OCI-LY3 (cell line): ENCODE measurements at regions not wholly inside any gene's neighbourhood (a gene's known extent, or its start where the extent isn't known, plus 50 kb on each side); places are given as distances from the start of the nearest gene placed in this dataset.

ENCODE experiments used
- H2AFZ ChIP-seq: fragments of 200-600, 300-600 bp; shearing (Covaris generic); 2 replicates; pipeline ENCODE4 v1.6.0; 2014; ENCODE audit warnings: antibody characterized with exemption, low read depth, low read length
- H3K27ac ChIP-seq: fragments of 200-600, 300-600 bp; sonication (generic); 2 replicates; pipeline ENCODE4 v1.5.1; 2014; ENCODE audit warnings: mild to moderate bottlenecking, low read length, moderate library complexity, mixed read lengths
- H3K27me3 ChIP-seq: fragments of 200-600, 300-600 bp; sonication (generic); 2 replicates; pipeline ENCODE4 v1.6.1; 2014; ENCODE audit warnings: low read depth, low read length, mixed read lengths
- H3K36me3 ChIP-seq: fragments of 200-600, 300-600 bp; sonication (generic); replicated peaks from 2 replicates; pipeline ENCODE3; 2014; ENCODE audit warnings: low read depth, low read length, mixed read lengths
- H3K4me1 ChIP-seq: fragments of 300-600, 200-600 bp; sonication (generic); 2 replicates; pipeline ENCODE4 v1.6.1; 2014; ENCODE audit warnings: low read length, mixed read lengths
- H3K4me2 ChIP-seq: fragments of 200-600, 300-600 bp; sonication (generic); 2 replicates; pipeline ENCODE4 v1.6.1; 2014; ENCODE audit warnings: low read length, mixed read lengths
- H3K4me3 ChIP-seq: fragments of 300-600, 200-600 bp; sonication (generic); 2 replicates; pipeline ENCODE4 v1.5.1; 2014; ENCODE audit warnings: antibody characterized with exemption, mild to moderate bottlenecking, low read length, moderate library complexity
- H3K79me2 ChIP-seq: fragments of 300-600, 200-600 bp; shearing (Covaris generic); 2 replicates; pipeline ENCODE4 v1.6.1; 2014; ENCODE audit warnings: mild to moderate bottlenecking, low read length, mixed read lengths
- H3K9ac ChIP-seq: fragments of 300-600, 200-600 bp; shearing (Covaris generic); 2 replicates; pipeline ENCODE4 v1.6.0; 2014; ENCODE audit warnings: mild to moderate bottlenecking, low read length, moderate library complexity
- H3K9me3 ChIP-seq: fragments of 200-600, 300-600 bp; shearing (Covaris generic); 2 replicates; pipeline ENCODE4 v1.6.1; 2014; ENCODE audit warnings: low read length, mixed read lengths; ENCODE audit not compliant: insufficient read depth
- H4K20me1 ChIP-seq: fragments of 200-600, 300-600 bp; sonication (generic); 2 replicates; pipeline ENCODE4 v1.6.1; 2016; ENCODE audit warnings: low read length, mixed read lengths; ENCODE audit not compliant: insufficient read depth
- EZH2phosphoT487 ChIP-seq: fragments of 200-600 bp; shearing (Covaris generic); IDR thresholded peaks from 2 replicates; pipeline ENCODE4 v1.6.1; 2018; ENCODE audit warnings: antibody characterized with exemption, mixed run types, low read depth
- TF ChIP-seq, protein P1 (sequence below): fragments of 200-600, 300-600 bp; sonication (generic); IDR thresholded peaks from 2 replicates; pipeline ENCODE4 v1.5.1; 2014; ENCODE audit warnings: antibody characterized with exemption, low read length, low read depth

DNA sequence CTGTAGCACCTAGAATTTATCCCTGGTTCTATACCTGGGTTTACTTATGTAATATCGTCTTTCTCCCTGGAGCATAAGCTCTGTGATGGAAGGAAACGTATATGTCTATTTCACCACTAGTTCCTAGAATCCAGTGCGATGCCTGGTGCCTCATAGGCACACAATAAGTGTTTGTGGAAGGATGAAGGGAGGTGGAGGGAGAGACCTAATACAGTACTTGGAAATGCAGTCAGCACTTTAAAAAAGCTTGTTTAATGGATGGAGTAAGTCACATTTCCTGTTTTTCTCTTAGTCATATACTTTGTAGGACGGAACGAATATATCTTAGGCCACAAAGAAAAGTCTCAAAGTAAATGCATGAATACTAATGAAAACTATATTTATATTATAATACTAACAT, 186.5 kb upstream of the HMGA2 start:
- Histone ChIP-seq H3K9ac (no peak overlapping the region), H3K79me2 (no peaks in the 10 kb centered on the region), H3K4me2 (no peak overlapping the region)

GRCh38 chr12:65638324-65638723, 186.0 kb upstream of the HMGA2 start:
- H3K9ac ChIP-seq = no peak overlapping the region
- H3K9me3 ChIP-seq = no peaks in the 10 kb centered on the region
- H3K4me1 ChIP-seq = no peaks in the 10 kb centered on the region
- H3K27ac ChIP-seq = no peak overlapping the region
- H3K4me3 ChIP-seq = no peak overlapping the region
- H4K20me1 ChIP-seq = no peaks in the 10 kb centered on the region
- H2AFZ ChIP-seq = no peak overlapping the region
- TF ChIP-seq, protein P1, sequence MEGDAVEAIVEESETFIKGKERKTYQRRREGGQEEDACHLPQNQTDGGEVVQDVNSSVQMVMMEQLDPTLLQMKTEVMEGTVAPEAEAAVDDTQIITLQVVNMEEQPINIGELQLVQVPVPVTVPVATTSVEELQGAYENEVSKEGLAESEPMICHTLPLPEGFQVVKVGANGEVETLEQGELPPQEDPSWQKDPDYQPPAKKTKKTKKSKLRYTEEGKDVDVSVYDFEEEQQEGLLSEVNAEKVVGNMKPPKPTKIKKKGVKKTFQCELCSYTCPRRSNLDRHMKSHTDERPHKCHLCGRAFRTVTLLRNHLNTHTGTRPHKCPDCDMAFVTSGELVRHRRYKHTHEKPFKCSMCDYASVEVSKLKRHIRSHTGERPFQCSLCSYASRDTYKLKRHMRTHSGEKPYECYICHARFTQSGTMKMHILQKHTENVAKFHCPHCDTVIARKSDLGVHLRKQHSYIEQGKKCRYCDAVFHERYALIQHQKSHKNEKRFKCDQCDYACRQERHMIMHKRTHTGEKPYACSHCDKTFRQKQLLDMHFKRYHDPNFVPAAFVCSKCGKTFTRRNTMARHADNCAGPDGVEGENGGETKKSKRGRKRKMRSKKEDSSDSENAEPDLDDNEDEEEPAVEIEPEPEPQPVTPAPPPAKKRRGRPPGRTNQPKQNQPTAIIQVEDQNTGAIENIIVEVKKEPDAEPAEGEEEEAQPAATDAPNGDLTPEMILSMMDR = no peak
- no peak for TF ChIP-seq EZH2phosphoT487
- no peaks in the 10 kb centered on the region for H3K79me2 ChIP-seq
- H3K4me2 ChIP-seq = no peak overlapping the region
- H3K36me3 ChIP-seq = no peaks in the 10 kb centered on the region
- H3K27me3 ChIP-seq = peaks cover 12% of the 10 kb centered on the region

More for the DNA sequence above, 186.5 kb upstream of the HMGA2 start:
- Histone ChIP-seq H3K9me3 (no peaks in the 10 kb centered on the region), H2AFZ (no peak overlapping the region), H3K4me3 (no peak overlapping the region), H3K27me3 (peaks cover 12% of the 10 kb centered on the region), H3K4me1 (no peaks in the 10 kb centered on the region), H3K36me3 (no peaks in the 10 kb centered on the region), H3K27ac (no peak overlapping the region), H4K20me1 (no peaks in the 10 kb centered on the region)
- TF ChIP-seq, protein P1 = no peak
- TF ChIP-seq EZH2phosphoT487 = no peak

DNA sequence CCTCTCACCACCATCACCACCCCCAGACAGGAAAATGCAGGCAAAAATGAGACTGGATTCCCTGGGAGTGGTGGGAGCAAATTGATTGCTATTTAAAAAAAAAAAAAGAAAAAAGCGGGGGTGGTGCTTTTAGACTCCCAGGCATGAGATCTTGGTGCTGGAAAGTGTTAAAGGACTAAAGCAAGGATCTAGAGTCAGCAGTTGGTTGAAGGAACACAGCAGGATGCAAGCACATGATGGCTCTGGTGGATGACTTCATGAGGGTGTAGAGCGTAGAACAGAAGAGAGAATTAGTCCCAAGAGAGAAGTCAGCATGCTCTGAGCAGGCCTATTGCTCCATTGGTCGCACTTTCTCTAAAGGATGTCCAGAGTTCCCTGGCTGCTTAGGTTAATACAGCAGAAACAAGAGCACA, 183.8 kb upstream of the HMGA2 start:
- no peak overlapping the region for H2AFZ ChIP-seq
- H3K9me3 ChIP-seq = no peaks in the 10 kb centered on the region
- no peaks in the 10 kb centered on the region for H3K4me1 ChIP-seq
- H3K9ac ChIP-seq = no peak overlapping the region
- H3K4me2 ChIP-seq = no peak overlapping the region
- no peaks in the 10 kb centered on the region for H3K36me3 ChIP-seq
- H3K27ac ChIP-seq = no peak overlapping the region
- no peak overlapping the region for H3K4me3 ChIP-seq
- H4K20me1 ChIP-seq = no peaks in the 10 kb centered on the region
- H3K79me2 ChIP-seq = no peaks in the 10 kb centered on the region
- peaks cover 12% of the 10 kb centered on the region for H3K27me3 ChIP-seq
- TF ChIP-seq, protein P1 = no peak
- no peak for TF ChIP-seq EZH2phosphoT487

DNA sequence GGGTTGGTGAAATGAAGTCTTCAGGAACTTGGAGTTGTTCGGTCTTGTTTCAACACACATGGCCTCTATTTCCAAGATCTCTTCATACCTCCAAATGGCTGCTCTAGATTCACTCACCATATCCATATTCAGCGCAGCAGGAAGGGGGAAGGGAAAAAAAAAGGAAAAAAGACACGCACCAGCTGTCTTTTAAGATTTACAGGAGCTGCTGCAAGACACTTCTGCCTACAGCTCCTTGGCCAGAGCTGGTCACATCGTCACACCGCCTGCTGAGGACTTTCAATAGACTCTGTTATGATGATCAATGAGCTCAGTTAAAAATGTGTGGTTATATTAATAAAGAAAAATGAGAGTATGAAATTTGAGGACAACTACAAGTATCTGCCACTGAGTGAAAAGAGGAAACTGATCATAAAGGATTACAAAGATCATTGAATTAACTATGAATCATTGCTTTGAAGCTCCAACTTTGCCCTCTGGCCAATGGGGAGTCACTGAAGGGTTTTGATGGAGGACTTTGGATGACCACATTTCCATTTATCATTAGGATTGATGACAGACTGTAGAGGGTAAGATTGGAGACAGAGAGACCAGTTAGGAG, 182.1 kb upstream of the HMGA2 start:
- Histone ChIP-seq H2AFZ (no peak overlapping the region), H3K4me2 (no peak overlapping the region), H3K27me3 (peaks cover 12% of the 10 kb centered on the region), H3K4me3 (no peak overlapping the region), H3K27ac (no peak overlapping the region), H3K4me1 (no peaks in the 10 kb centered on the region), H3K9ac (no peak overlapping the region), H3K36me3 (no peaks in the 10 kb centered on the region), H3K9me3 (no peaks in the 10 kb centered on the region), H3K79me2 (no peaks in the 10 kb centered on the region), H4K20me1 (no peaks in the 10 kb centered on the region)
- no peak for TF ChIP-seq EZH2phosphoT487
- TF ChIP-seq, protein P1 = no peak
